ENCODE measurements at regions not wholly inside any gene's neighbourhood (a gene's known extent, or its start where the extent isn't known, plus 50 kb on each side); places are given as distances from the start of the nearest gene placed in this dataset.

DNA sequence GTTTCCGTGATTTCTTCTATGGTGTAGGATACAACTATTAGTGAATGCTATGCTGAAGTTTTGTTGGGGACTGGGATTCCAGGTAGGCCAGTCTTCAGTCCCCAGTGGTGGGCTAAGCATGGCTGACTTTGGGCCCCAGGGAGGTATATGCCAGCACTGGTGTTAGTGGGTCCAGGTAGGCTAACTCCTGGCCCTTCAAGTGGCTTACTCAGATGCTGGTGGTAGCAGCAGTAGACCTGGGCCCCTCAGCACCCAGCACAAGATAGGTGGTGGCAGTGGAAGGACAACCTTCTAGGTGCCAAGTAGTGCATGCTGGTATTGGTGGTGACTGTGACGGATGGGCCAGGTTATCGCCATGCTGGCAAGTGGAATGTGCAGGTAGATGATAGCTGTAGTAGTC, 955.1 kb downstream of the TMTC2 start:
- no peak for TF ChIP-seq EZH2phosphoT487 (IDR thresholded peaks at IDR 0.05; ENCODE audit: low read depth)
- TF ChIP-seq, protein P1, sequence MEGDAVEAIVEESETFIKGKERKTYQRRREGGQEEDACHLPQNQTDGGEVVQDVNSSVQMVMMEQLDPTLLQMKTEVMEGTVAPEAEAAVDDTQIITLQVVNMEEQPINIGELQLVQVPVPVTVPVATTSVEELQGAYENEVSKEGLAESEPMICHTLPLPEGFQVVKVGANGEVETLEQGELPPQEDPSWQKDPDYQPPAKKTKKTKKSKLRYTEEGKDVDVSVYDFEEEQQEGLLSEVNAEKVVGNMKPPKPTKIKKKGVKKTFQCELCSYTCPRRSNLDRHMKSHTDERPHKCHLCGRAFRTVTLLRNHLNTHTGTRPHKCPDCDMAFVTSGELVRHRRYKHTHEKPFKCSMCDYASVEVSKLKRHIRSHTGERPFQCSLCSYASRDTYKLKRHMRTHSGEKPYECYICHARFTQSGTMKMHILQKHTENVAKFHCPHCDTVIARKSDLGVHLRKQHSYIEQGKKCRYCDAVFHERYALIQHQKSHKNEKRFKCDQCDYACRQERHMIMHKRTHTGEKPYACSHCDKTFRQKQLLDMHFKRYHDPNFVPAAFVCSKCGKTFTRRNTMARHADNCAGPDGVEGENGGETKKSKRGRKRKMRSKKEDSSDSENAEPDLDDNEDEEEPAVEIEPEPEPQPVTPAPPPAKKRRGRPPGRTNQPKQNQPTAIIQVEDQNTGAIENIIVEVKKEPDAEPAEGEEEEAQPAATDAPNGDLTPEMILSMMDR (IDR thresholded peaks at IDR 0.05; ENCODE audit: low read depth, low read length) = no peak
- Histone ChIP-seq H3K9me3 (ENCODE audit: insufficient read depth, low read length) (no peaks in the 10 kb centered on the region), H3K27ac (ENCODE audit: low read length) (no peak overlapping the region), H2AFZ (ENCODE audit: low read depth, low read length) (no peak overlapping the region), H4K20me1 (ENCODE audit: insufficient read depth, low read length) (no peaks in the 10 kb centered on the region), H3K36me3 (replicated peaks; ENCODE audit: low read depth, low read length) (no peaks in the 10 kb centered on the region), H3K79me2 (ENCODE audit: low read length) (no peaks in the 10 kb centered on the region), H3K4me2 (ENCODE audit: low read length) (no peak overlapping the region), H3K9ac (ENCODE audit: low read length) (no peak overlapping the region), H3K27me3 (ENCODE audit: low read depth, low read length) (no peaks in the 10 kb centered on the region), H3K4me1 (ENCODE audit: low read length) (no peaks in the 10 kb centered on the region), H3K4me3 (ENCODE audit: low read length) (no peak overlapping the region)

DNA sequence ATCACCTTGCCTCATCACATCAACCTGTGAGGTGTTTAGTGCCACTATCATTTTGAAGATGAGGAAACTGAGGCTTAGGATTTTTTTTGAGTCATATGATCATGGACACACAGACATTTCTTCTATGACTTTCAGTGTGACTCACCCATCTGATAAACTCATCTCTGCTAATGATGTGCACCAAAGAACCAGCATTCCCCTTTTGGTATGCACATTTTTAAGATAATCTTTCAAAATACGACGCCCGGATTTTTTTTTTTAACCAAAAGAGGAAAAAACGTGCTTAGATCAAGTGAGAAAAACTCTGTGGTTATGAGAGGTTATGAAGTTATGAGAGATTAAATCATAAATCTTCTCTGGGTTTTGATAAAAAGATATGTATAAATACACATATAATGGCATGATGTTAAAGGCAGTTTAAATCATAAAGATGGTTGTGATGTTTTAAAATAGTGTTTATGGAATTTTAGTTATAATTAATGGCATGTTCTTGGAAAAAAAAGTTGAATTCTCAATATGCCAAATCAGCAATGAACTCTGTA, 948.1 kb downstream of the TMTC2 start:
- H3K79me2 ChIP-seq (ENCODE audit: low read length) = no peaks in the 10 kb centered on the region
- no peak for TF ChIP-seq EZH2phosphoT487 (IDR thresholded peaks at IDR 0.05; ENCODE audit: low read depth)
- TF ChIP-seq, protein P1 (IDR thresholded peaks at IDR 0.05; ENCODE audit: low read depth, low read length) = no peak
- H3K9me3 ChIP-seq (ENCODE audit: insufficient read depth, low read length) = no peaks in the 10 kb centered on the region
- no peaks in the 10 kb centered on the region for H4K20me1 ChIP-seq (ENCODE audit: insufficient read depth, low read length)
- H2AFZ ChIP-seq (ENCODE audit: low read depth, low read length) = no peak overlapping the region; the same call in 1 of the 2 replicates
- no peak overlapping the region for H3K4me2 ChIP-seq (ENCODE audit: low read length)
- no peaks in the 10 kb centered on the region for H3K27me3 ChIP-seq (ENCODE audit: low read depth, low read length)
- H3K36me3 ChIP-seq (replicated peaks; ENCODE audit: low read depth, low read length) = no peaks in the 10 kb centered on the region
- no peak overlapping the region for H3K9ac ChIP-seq (ENCODE audit: low read length)
- H3K4me3 ChIP-seq (ENCODE audit: low read length) = no peak overlapping the region
- no peaks in the 10 kb centered on the region for H3K4me1 ChIP-seq (ENCODE audit: low read length)
- no peak overlapping the region for H3K27ac ChIP-seq (ENCODE audit: low read length)

DNA sequence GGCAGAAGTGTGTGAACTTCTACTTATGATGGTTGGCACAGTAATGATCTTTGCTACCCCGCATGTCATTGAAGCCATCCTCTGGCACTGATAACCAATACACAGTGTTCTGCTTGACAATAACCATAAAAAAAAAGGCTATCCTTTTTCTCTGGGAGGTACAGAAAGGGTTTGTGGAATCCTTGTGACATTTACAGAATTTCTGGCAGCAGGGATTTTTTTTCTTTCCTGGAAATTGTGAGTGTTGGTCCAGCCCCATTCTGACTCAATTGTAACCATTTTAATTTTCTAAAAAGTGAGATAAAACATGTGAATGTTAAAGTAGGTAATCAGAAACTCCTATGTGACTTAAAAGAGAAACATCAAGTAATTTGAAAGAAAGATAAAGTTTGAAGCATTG, 943.8 kb downstream of the TMTC2 start:
- Histone ChIP-seq H3K9ac (ENCODE audit: low read length) (no peak overlapping the region), H3K4me1 (ENCODE audit: low read length) (no peaks in the 10 kb centered on the region), H3K9me3 (ENCODE audit: insufficient read depth, low read length) (no peaks in the 10 kb centered on the region), H2AFZ (ENCODE audit: low read depth, low read length) (no peak overlapping the region), H4K20me1 (ENCODE audit: insufficient read depth, low read length) (no peaks in the 10 kb centered on the region), H3K27ac (ENCODE audit: low read length) (no peak overlapping the region), H3K27me3 (ENCODE audit: low read depth, low read length) (no peaks in the 10 kb centered on the region), H3K4me3 (ENCODE audit: low read length) (no peak overlapping the region), H3K36me3 (replicated peaks; ENCODE audit: low read depth, low read length) (no peaks in the 10 kb centered on the region), H3K4me2 (ENCODE audit: low read length) (no peak overlapping the region), H3K79me2 (ENCODE audit: low read length) (no peaks in the 10 kb centered on the region)
- TF ChIP-seq, protein P1 (IDR thresholded peaks at IDR 0.05; ENCODE audit: low read depth, low read length) = no peak
- TF ChIP-seq EZH2phosphoT487 (IDR thresholded peaks at IDR 0.05; ENCODE audit: low read depth) = no peak

DNA sequence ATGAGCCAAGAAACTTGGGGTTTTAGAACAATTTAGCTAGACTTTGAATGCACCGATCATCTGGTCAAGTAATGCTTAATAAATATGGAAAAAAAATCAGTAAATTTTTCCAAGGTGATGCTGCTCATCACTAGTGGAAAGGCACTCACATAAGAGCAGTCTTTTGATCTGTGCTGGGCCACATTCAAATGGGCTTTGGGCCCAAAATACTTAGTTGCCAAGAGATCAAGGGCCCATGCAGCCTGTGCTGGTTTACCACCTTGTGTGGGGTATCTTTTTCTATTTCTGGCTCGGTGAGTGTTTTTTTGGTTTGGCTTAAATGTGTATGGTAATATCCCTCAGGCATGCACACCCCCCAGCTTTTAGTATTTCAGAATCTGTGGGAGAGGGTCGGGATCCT, 943.2 kb downstream of the TMTC2 start:
- Histone ChIP-seq H4K20me1 (ENCODE audit: insufficient read depth, low read length) (no peaks in the 10 kb centered on the region), H3K36me3 (replicated peaks; ENCODE audit: low read depth, low read length) (no peaks in the 10 kb centered on the region), H3K27ac (ENCODE audit: low read length) (no peak overlapping the region), H3K4me2 (ENCODE audit: low read length) (no peak overlapping the region), H3K9ac (ENCODE audit: low read length) (no peak overlapping the region), H3K9me3 (ENCODE audit: insufficient read depth, low read length) (no peaks in the 10 kb centered on the region), H2AFZ (ENCODE audit: low read depth, low read length) (no peak overlapping the region), H3K4me3 (ENCODE audit: low read length) (no peak overlapping the region), H3K4me1 (ENCODE audit: low read length) (no peaks in the 10 kb centered on the region), H3K27me3 (ENCODE audit: low read depth, low read length) (no peaks in the 10 kb centered on the region), H3K79me2 (ENCODE audit: low read length) (no peaks in the 10 kb centered on the region)
- no peak for TF ChIP-seq EZH2phosphoT487 (IDR thresholded peaks at IDR 0.05; ENCODE audit: low read depth)
- TF ChIP-seq, protein P1 (IDR thresholded peaks at IDR 0.05; ENCODE audit: low read depth, low read length) = no peak
